GM12878 (cell line): ENCODE measurements at regions not wholly inside any gene's neighbourhood (a gene's known extent, or its start where the extent isn't known, plus 50 kb on each side); places are given as distances from the start of the nearest gene placed in this dataset.

ENCODE experiments used
- CTCF ChIP-seq, 3 experiments: IDR thresholded peaks in 2 of 3; conservative IDR thresholded peaks in 1 of 3; 2 replicates each; pipeline ENCODE4 v1.5.1; 2011; ENCODE audit warnings: low read depth in 3 of 3, low read length in 3 of 3, mild to moderate bottlenecking in 3 of 3, control low read depth in 2 of 3, moderate library complexity in 2 of 3, inconsistent platforms in 1 of 3, mixed read lengths in 1 of 3; ENCODE audit not compliant: control insufficient read depth in 2 of 3, insufficient read depth in 1 of 3; ENCODE audit errors: extremely low read depth in 1 of 3
- EGR1 ChIP-seq, 2 experiments: IDR thresholded peaks; 1 replicate in 1 of 2; 2 replicates in 1 of 2; pipeline ENCODE4 v1.6.1; 2011 to 2012; ENCODE audit warnings: low read depth in 2 of 2, low read length in 2 of 2, borderline replicate concordance in 1 of 2, mild to moderate bottlenecking in 1 of 2, moderate library complexity in 1 of 2
- FOXK2 ChIP-seq: fragments of 450-650 bp; IDR thresholded peaks from 2 replicates; pipeline ENCODE4 v1.6.1; 2017; ENCODE audit warnings: mild to moderate bottlenecking, moderate library complexity
- GABPA ChIP-seq: IDR thresholded peaks from 2 replicates; pipeline ENCODE4 v1.6.1; 2014; ENCODE audit warnings: antibody characterized with exemption, low read depth, mild to moderate bottlenecking, inconsistent platforms
- RAD21 ChIP-seq: IDR thresholded peaks from 2 replicates; pipeline ENCODE4 v1.6.1; 2011; ENCODE audit warnings: mild to moderate bottlenecking, low read depth, low read length, moderate library complexity; ENCODE audit not compliant: insufficient read depth
- SRF ChIP-seq, 2 experiments: IDR thresholded peaks; 2 replicates each; pipeline ENCODE4 v1.6.1; 2011; ENCODE audit warnings: low read depth in 2 of 2, low read length in 2 of 2, mild to moderate bottlenecking in 1 of 2, moderate library complexity in 1 of 2
- ZBTB33 ChIP-seq: fragments of 450-650 bp; IDR thresholded peaks from 2 replicates; pipeline ENCODE4 v1.6.1; 2017; ENCODE audit warnings: mild to moderate bottlenecking

GRCh38 chr3:73228437-73228836, 167.0 kb downstream of the EBLN2 start:
- TF ChIP-seq ZBTB33 (no peak), CTCF (IDR thresholded peaks at IDR 0.05 in 2 of 3, conservative IDR thresholded peaks at IDR 0.05 in 1 of 3; ENCODE audit: control insufficient read depth in 2 of 3, extremely low read depth in 1 of 3, insufficient read depth in 1 of 3, low read depth in 3 of 3, low read length in 3 of 3) (no peak), GABPA (no peak), SRF (IDR thresholded peaks at IDR 0.05; ENCODE audit: low read depth in 2 of 2, low read length in 2 of 2) (no peak), RAD21 (no peak), FOXK2 (no peak), EGR1 (IDR thresholded peaks at IDR 0.05; ENCODE audit: borderline replicate concordance in 1 of 2, low read depth in 2 of 2, low read length in 2 of 2) (no peak)
